Suprapubic skin (tissue), 3 donors: ENCODE measurements at regions not wholly inside any gene's neighbourhood (a gene's known extent, or its start where the extent isn't known, plus 50 kb on each side); places are given as distances from the start of the nearest gene placed in this dataset.

ENCODE experiments used
- EP300 ChIP-seq: sonication (generic); formaldehyde crosslinking; IDR thresholded peaks from one replicate; pipeline ENCODE4 v1.6.1; 2017; ENCODE audit warnings: antibody characterized with exemption
- POLR2A ChIP-seq, 2 donors: fragments of 450-650 bp; IDR thresholded peaks; one replicate each; pipeline ENCODE4 v1.6.1; 2017; ENCODE audit warnings: antibody characterized with exemption in 2 of 2, mild to moderate bottlenecking in 2 of 2, moderate library complexity in 2 of 2
- TF ChIP-seq, protein P1 (sequence below), 2 donors: fragments of 200-600 bp in 1 of 2; fragments of 450-650 bp in 1 of 2; sonication (generic) in 1 of 2; IDR thresholded peaks; one replicate each; pipeline ENCODE4 v1.5.1; 2016 to 2019; ENCODE audit warnings: antibody characterized with exemption in 2 of 2, mild to moderate bottlenecking in 1 of 2, moderate library complexity in 1 of 2

GRCh38 chr5:4720831-4721230 lies 419.3 kb upstream of the ADAMTS16 start:
- no peak for TF ChIP-seq EP300
- TF ChIP-seq, protein P1, sequence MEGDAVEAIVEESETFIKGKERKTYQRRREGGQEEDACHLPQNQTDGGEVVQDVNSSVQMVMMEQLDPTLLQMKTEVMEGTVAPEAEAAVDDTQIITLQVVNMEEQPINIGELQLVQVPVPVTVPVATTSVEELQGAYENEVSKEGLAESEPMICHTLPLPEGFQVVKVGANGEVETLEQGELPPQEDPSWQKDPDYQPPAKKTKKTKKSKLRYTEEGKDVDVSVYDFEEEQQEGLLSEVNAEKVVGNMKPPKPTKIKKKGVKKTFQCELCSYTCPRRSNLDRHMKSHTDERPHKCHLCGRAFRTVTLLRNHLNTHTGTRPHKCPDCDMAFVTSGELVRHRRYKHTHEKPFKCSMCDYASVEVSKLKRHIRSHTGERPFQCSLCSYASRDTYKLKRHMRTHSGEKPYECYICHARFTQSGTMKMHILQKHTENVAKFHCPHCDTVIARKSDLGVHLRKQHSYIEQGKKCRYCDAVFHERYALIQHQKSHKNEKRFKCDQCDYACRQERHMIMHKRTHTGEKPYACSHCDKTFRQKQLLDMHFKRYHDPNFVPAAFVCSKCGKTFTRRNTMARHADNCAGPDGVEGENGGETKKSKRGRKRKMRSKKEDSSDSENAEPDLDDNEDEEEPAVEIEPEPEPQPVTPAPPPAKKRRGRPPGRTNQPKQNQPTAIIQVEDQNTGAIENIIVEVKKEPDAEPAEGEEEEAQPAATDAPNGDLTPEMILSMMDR (IDR thresholded peaks at IDR 0.05): no peak
- TF ChIP-seq POLR2A (IDR thresholded peaks at IDR 0.05): no peak
